Loucy (cell line): ENCODE measurements at regions not wholly inside any gene's neighbourhood (a gene's known extent, or its start where the extent isn't known, plus 50 kb on each side); places are given as distances from the start of the nearest gene placed in this dataset.

Experiments used
- H2AFZ ChIP-seq: fragments of 200-600 bp; sonication (generic); 2 replicates; pipeline ENCODE4 v1.6.0; 2016; ENCODE audit warnings: antibody characterized with exemption, mild to moderate bottlenecking, low read length, moderate library complexity
- H3F3A ChIP-seq: fragments of 200-600 bp; 2 replicates; pipeline ENCODE4 v1.6.0; 2016; ENCODE audit warnings: antibody characterized with exemption, low read depth, mild to moderate bottlenecking
- H3K27me3 ChIP-seq: fragments of 200-600 bp; sonication (generic); 2 replicates; pipeline ENCODE4 v1.6.1; 2014; ENCODE audit warnings: low read length, mild to moderate bottlenecking; ENCODE audit not compliant: insufficient read depth, poor library complexity, severe bottlenecking
- H3K36me3 ChIP-seq: fragments of 200-600 bp; sonication (generic); 2 replicates; pipeline ENCODE4 v1.6.1; 2016; ENCODE audit warnings: low read length; ENCODE audit not compliant: insufficient read depth
- H3K4me1 ChIP-seq: fragments of 200-600 bp; sonication (generic); 2 replicates; pipeline ENCODE4 v1.5.1; 2014; ENCODE audit warnings: low read length, mild to moderate bottlenecking; ENCODE audit not compliant: insufficient read depth, poor library complexity, severe bottlenecking
- H3K4me2 ChIP-seq: fragments of 200-600 bp; sonication (generic); 2 replicates; pipeline ENCODE4 v1.6.0; 2014; ENCODE audit warnings: antibody characterized with exemption, low read length, low read depth, mild to moderate bottlenecking; ENCODE audit not compliant: poor library complexity, severe bottlenecking
- H3K4me3 ChIP-seq: fragments of 200-600 bp; sonication (generic); 2 replicates; pipeline ENCODE4 v1.5.1; 2014; ENCODE audit warnings: low read length, mild to moderate bottlenecking, mixed read lengths; ENCODE audit not compliant: poor library complexity, severe bottlenecking
- H3K79me2 ChIP-seq: fragments of 200-600 bp; sonication (generic); 2 replicates; pipeline ENCODE4 v1.6.1; 2014; ENCODE audit warnings: low read length; ENCODE audit not compliant: insufficient read depth
- H3K9ac ChIP-seq: fragments of 200-600 bp; sonication (generic); 2 replicates; pipeline ENCODE4 v1.6.0; 2014; ENCODE audit warnings: mild to moderate bottlenecking, low read depth, low read length, moderate library complexity; ENCODE audit not compliant: poor library complexity, severe bottlenecking
- H3K9me2 ChIP-seq: fragments of 200-600 bp; sonication (generic); replicated peaks from 2 replicates; pipeline ENCODE4 v1.6.1; 2016; ENCODE audit warnings: low read depth, low read length, mixed read lengths
- H3K9me3 ChIP-seq: fragments of 200-600 bp; sonication (generic); 2 replicates; pipeline ENCODE4 v1.6.1; 2014; ENCODE audit warnings: mild to moderate bottlenecking, antibody characterized with exemption, low read length, low read depth; ENCODE audit not compliant: insufficient read depth
- H4K20me1 ChIP-seq: fragments of 200-600 bp; sonication (generic); 2 replicates; pipeline ENCODE4 v1.6.0; 2014; ENCODE audit warnings: antibody characterized with exemption, low read length, mild to moderate bottlenecking; ENCODE audit not compliant: insufficient read depth, poor library complexity, severe bottlenecking
- EZH2phosphoT487 ChIP-seq: fragments of 200-600 bp; IDR thresholded peaks from 2 replicates; pipeline ENCODE4 v1.6.1; 2018; ENCODE audit warnings: antibody characterized with exemption, mild to moderate bottlenecking, moderate library complexity, borderline replicate concordance
- TF ChIP-seq, protein P1 (sequence below): fragments of 200-600 bp; sonication (generic); conservative IDR thresholded peaks from 2 replicates; pipeline ENCODE4 v1.5.1; 2014; ENCODE audit warnings: mild to moderate bottlenecking, antibody characterized with exemption, low read length

- Histone ChIP-seq H3F3A (no peaks in the 10 kb centered on the region), H3K4me3 (no peak overlapping the region), H2AFZ (no peak overlapping the region), H3K4me2 (no peak overlapping the region), H3K79me2 (no peaks in the 10 kb centered on the region), H3K36me3 (no peaks in the 10 kb centered on the region), H3K9ac (no peak overlapping the region), H4K20me1 (no peaks in the 10 kb centered on the region), H3K9me2 (no peaks in the 10 kb centered on the region), H3K4me1 (no peaks in the 10 kb centered on the region), H3K27me3 (no peaks in the 10 kb centered on the region), H3K9me3 (no peaks in the 10 kb centered on the region)
- TF ChIP-seq EZH2phosphoT487: no peak
- TF ChIP-seq, protein P1, sequence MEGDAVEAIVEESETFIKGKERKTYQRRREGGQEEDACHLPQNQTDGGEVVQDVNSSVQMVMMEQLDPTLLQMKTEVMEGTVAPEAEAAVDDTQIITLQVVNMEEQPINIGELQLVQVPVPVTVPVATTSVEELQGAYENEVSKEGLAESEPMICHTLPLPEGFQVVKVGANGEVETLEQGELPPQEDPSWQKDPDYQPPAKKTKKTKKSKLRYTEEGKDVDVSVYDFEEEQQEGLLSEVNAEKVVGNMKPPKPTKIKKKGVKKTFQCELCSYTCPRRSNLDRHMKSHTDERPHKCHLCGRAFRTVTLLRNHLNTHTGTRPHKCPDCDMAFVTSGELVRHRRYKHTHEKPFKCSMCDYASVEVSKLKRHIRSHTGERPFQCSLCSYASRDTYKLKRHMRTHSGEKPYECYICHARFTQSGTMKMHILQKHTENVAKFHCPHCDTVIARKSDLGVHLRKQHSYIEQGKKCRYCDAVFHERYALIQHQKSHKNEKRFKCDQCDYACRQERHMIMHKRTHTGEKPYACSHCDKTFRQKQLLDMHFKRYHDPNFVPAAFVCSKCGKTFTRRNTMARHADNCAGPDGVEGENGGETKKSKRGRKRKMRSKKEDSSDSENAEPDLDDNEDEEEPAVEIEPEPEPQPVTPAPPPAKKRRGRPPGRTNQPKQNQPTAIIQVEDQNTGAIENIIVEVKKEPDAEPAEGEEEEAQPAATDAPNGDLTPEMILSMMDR: no peak
Observed at GRCh38 chr2:129483366-129483765, 496.1 kb upstream of the RAB6C start.

DNA sequence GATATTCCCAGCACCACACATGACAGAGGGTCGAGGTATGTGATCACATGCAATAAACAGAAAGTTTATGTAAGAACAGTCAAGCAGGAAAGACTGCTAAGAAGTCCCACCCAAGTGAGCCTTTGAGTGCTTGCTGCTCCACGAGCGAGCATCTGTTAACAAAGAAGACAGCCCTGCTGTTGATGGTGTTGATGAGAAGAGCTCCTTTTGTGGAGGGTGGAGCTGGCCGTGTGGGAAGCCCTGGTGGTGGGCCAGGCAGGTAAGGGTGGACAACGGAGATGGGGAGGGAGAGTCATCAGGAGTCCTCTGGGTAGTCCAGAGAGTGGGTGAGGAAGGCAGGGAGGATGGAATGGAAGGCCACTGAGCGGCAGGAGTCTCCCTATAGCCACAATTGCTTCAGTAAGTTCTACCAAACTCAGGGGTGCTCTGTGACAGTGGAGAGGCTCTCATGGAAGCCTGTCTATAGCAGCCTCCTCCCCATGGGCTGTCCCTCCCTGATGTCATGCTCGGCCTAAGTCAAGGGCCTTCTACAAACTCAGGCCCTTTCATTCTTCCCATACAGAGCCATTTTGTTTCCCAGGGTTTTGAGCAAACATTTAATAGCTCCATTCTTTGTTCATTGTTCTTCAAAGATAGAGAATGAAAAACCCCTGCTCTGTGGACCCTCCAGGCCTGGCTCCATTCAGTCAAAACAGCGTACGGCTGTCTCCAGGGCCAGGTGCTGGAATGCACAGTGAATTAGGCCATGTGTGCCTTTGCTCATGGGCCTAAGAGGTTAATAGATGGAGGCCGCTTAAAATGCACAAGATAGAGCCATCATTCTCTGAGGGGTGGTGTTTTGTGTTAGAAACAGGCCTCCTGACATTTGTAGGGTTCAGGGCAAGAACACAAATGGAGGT, 494.2 kb upstream of the RAB6C start:
- Histone ChIP-seq H3K9ac (no peak overlapping the region), H3K4me2 (no peak overlapping the region), H3K9me2 (no peaks in the 10 kb centered on the region)

DNA sequence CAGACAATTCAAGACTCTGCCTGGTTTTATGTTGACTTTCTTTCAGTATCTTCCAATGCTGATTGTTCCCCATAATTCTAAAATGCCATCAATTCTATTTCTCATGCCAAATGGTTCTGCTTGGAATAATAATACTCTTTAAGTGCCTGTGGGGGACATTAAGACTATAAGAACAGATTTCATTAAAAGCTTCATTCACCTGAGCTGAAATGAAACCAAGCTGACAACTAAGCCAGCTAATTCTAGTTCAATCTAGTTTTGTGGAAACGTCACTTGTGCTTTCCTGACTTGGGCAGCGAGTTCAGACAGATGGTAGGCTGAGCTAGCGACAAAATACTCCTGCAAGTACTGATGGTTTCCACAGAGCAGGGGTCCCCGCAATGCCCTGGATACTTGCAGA, 491.1 kb upstream of the RAB6C start:
- H3K36me3 ChIP-seq: no peaks in the 10 kb centered on the region
- no peak overlapping the region for H2AFZ ChIP-seq
- H3K9me3 ChIP-seq: no peaks in the 10 kb centered on the region

More for the DNA sequence above, 494.2 kb upstream of the RAB6C start:
- TF ChIP-seq, protein P1: no peak
- TF ChIP-seq EZH2phosphoT487: no peak
- no peaks in the 10 kb centered on the region for H3K4me1 ChIP-seq
- no peaks in the 10 kb centered on the region for H3K27me3 ChIP-seq
- H3F3A ChIP-seq: no peaks in the 10 kb centered on the region
- H3K4me3 ChIP-seq: no peak overlapping the region
- H3K79me2 ChIP-seq: no peaks in the 10 kb centered on the region
- H2AFZ ChIP-seq: no peak overlapping the region
- no peaks in the 10 kb centered on the region for H3K9me3 ChIP-seq
- H3K36me3 ChIP-seq: no peaks in the 10 kb centered on the region
- no peaks in the 10 kb centered on the region for H4K20me1 ChIP-seq

More for the DNA sequence above, 491.1 kb upstream of the RAB6C start:
- no peaks in the 10 kb centered on the region for H3K4me1 ChIP-seq
- no peaks in the 10 kb centered on the region for H3K79me2 ChIP-seq
- H4K20me1 ChIP-seq: no peaks in the 10 kb centered on the region
- no peaks in the 10 kb centered on the region for H3K9me2 ChIP-seq
- H3K4me3 ChIP-seq: no peak overlapping the region
- TF ChIP-seq, protein P1: no peak
- TF ChIP-seq EZH2phosphoT487: no peak
- H3K4me2 ChIP-seq: no peak overlapping the region
- no peaks in the 10 kb centered on the region for H3K27me3 ChIP-seq
- H3F3A ChIP-seq: no peaks in the 10 kb centered on the region
- no peak overlapping the region for H3K9ac ChIP-seq
